ENCODE measurements at regions not wholly inside any gene's neighbourhood (a gene's known extent, or its start where the extent isn't known, plus 50 kb on each side); places are given as distances from the start of the nearest gene placed in this dataset.

GRCh38 chr7:142645777-142646176 is 103.5 kb upstream of the PRSS1 start:
- H3K27ac ChIP-seq (ENCODE audit: low read depth): no peak overlapping the region
- H2AFZ ChIP-seq: no peak overlapping the region
- Mint-ChIP-seq H3K9me3 (no peaks in the 10 kb centered on the region), H3K27me3 (ENCODE audit: insufficient read depth, low read depth, poor library complexity) (peaks cover 4% of the 10 kb centered on the region), H3K4me3 (no peak overlapping the region), H3K4me1 (no peaks in the 10 kb centered on the region), H3K36me3 (ENCODE audit: low read depth) (no peaks in the 10 kb centered on the region), H3K27ac (no peak overlapping the region)
- H3K4me3 ChIP-seq: no peak overlapping the region
- H4K20me1 ChIP-seq (replicated peaks; ENCODE audit: insufficient read depth): no peaks in the 10 kb centered on the region
- H3K27me3 ChIP-seq (ENCODE audit: insufficient read depth): no peaks in the 10 kb centered on the region
- H3K4me2 ChIP-seq: no peak overlapping the region
- no peak for ATAC-seq
- TF ChIP-seq STAT1 (IDR thresholded peaks at IDR 0.05; ENCODE audit: unreplicated experiment): no peak
- TF ChIP-seq ZNF331 (CRISPR knock-in tag; IDR thresholded peaks at IDR 0.05; ENCODE audit: low read depth): no peak
- TF ChIP-seq REST (IDR thresholded peaks at IDR 0.05; ENCODE audit: unreplicated experiment): no peak
- TF ChIP-seq ETS1 (IDR thresholded peaks at IDR 0.05): no peak
- TF ChIP-seq ZNF462 (CRISPR knock-in tag; IDR thresholded peaks at IDR 0.05): no peak
- no peak for TF ChIP-seq CREB1 (CRISPR knock-in tag; IDR thresholded peaks at IDR 0.05; ENCODE audit: low read depth)
- TF ChIP-seq POLR2AphosphoS5 (IDR thresholded peaks at IDR 0.05; ENCODE audit: low read depth): no peak
- no peak for TF ChIP-seq CTCF (conservative IDR thresholded peaks at IDR 0.05; ENCODE audit: low read depth in 2 of 2)
- TF ChIP-seq ZNF114 (CRISPR knock-in tag; IDR thresholded peaks at IDR 0.05): no peak
- no peaks in the 10 kb centered on the region for H3K4me1 ChIP-seq (ENCODE audit: insufficient read depth)
- H3F3A ChIP-seq (replicated peaks; ENCODE audit: low read depth): no peaks in the 10 kb centered on the region
- DNase-seq (ENCODE audit: low spot score): no peak
- H3K79me2 ChIP-seq (replicated peaks; ENCODE audit: insufficient read depth): no peaks in the 10 kb centered on the region
- H3K36me3 ChIP-seq (ENCODE audit: insufficient read depth): no peaks in the 10 kb centered on the region
- H3K9me2 ChIP-seq (ENCODE audit: insufficient read depth): no peaks in the 10 kb centered on the region

All from GM23338 (cell line).